ENCODE measurements at regions not wholly inside any gene's neighbourhood (a gene's known extent, or its start where the extent isn't known, plus 50 kb on each side); places are given as distances from the start of the nearest gene placed in this dataset.

DNA sequence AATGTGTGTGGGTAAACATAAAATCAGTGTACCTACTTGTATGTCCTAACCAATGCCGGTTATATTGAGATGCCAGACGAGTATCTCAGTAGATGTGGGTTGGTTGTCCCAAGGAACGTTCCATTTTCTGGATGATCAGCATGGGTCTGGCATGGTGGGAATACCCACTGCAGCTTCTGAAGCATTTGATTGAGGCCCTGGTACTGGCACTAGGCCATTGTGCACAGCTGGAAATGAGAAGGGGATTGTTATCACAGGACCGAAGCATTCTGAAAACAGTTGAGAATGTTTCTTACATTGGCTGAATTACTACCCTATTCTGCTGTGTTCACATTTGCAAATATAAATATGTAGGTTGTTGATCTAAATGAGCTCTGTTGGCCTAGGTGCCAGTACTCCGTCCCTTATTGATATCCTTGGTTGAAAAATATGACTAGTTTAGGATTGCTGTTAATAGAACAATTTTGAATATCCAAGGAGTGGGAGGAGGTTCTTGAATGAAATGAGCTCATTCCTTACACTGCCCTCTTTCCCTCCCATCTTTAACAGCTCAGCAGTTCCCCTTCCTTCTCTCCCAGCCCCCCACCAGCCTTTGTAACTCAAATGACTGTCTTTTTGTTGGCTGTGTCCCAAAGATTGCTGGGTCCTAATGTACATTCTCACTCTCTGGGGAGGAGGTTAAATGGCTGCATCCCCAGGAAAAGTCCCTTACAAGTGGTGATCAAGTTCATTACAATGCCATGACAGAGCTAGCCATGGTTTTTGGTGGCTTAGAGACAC is 293.3 kb upstream of the TPM1 start:
- no peak for DNase-seq (ENCODE audit: low spot score)

DNA sequence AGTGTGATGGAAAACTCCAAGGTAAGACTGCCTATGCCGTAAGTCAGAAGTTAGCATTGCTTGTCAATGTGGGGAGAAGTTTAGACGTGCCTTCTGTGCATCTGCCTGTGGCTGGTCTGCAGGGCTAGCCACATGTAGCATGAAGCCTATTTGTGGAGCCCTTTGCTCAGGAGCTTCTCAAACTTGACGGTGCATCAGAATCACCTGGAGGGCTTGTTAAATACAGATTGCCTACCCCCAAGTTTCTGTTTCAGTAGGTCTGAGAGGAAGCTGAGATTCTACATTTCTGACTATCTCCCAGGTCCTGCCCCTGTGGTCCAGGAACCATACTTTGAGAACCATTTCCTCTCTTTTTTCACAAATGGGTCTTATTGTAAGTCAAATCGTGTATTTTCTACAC is 292.1 kb upstream of the TPM1 start:
- DNase-seq (ENCODE audit: low spot score) = no peak

DNA sequence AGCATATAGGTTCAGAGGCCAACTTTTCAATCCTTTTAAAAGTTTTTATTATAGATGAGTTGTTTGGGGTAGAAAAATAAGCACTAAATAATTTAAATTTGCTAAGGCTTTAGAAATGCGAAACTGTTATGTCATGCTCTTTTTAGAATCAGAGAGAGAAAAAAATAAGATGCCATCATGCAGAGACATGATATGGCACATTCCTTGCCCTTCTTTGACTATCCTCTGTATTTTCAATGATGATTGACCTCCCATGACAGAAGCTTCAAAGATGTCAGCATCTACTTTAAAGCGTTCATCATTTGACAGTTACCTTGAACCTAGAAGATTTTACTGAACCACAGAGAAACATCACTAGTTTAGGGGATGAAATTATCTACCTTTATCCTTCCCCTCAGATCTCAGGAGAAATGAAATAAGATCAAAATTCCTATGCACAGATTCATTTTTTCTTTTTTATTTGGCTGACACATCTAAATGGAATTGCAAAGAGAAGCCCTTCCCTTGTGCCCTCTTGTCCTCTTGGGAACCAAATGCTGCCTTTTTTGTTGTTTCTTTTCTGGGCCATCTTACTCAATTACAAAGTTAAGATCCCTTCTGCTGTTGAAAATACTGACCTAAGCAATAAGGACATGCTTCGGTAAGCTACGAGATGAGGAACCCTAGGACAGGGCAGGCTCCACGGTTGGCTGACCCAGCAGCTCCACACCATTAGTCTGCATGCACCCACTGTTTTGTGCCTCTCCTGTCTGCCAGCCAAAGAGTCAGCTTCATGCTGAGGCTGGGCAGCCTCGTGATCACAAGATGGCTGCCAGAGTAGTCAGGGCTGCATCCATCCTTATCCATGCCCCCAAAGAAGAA is 289.7 kb upstream of the TPM1 start:
- DNase-seq (ENCODE audit: low spot score) = no peak

DNA sequence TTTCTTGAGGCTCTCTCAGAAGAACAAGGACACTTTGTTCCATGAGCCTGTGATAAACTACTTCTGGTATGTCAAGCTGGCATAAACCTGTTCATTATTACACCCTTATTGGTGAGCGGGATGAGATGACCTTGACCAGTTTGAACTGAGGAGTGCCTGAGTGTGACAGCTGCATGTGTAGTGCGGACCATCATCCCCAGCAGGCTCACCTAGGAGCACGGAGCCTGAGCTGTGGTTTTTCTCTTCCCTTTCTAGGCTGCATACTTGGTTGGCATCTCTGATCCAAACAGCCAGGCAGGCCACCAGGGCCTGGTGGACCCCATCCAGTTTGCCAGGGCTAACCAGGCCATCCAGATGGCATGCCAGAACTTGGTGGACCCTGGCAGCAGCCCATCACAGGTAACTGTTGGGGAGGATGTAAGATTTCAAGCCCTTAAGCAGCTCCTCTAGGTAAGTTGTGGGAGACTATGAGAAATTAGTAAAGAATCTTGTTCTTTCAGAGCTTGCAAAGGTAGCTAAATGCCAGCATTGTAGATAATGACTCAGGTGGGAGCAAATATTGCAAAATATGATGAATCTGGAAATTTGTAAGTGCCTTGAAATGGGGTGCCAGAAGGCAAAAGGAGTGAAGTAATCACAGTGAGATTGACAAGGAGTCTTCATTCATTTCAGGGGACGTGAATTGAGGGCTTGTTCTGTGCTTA is 288.9 kb upstream of the TPM1 start:
- DNase-seq (ENCODE audit: low spot score) = no peak

DNA sequence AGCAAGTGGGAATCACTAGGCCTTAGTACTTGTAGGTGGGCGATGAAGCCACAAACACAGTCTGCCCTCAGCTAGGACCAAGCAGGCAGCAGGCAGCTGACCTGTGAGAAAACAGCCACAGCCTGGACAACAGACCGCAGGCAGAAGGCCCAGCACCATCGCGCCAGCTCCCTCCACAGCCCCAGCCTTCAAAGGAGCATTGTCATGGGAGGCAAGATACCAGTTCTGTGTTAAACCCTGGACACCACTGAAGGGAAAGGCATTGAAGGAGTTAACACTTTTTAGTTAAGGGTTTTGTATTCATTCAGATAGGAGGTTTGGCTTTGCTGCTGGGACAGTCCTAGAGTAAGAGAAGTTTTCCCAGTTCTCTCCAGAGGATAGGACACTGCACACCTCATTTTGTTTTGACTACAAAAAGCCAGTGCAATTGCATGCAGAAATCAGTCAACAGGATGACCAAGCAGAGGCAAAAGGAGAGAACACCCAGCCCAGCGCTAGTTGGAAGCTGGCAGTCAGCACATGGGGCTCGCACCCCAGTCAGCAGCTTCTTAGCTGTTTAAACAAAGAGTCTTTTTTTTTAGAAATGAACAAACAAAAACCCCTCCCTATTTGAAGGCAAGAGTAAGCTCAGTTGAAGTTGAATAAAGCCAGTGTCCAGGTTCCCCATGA is 286.1 kb upstream of the TPM1 start:
- no peak for DNase-seq (ENCODE audit: low spot score)

DNA sequence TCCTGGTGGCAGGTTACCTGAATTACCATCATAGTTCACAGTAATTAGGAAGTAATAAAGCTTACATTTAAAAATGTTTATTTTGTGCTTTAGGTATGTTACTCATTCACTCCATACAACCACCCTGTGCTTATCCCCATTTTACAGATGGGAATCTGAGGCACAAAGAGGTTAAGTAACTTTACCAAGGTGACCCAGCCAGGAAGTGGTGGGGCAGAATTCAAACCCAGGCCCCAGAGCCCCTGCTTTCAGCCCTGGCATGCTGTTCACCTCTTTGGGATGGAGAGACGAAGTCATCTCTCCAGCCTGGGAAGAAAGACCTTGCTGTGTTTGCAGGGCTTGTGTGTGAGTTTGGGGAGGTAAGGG is 285.6 kb upstream of the TPM1 start:
- no peak for DNase-seq (ENCODE audit: low spot score)

DNA sequence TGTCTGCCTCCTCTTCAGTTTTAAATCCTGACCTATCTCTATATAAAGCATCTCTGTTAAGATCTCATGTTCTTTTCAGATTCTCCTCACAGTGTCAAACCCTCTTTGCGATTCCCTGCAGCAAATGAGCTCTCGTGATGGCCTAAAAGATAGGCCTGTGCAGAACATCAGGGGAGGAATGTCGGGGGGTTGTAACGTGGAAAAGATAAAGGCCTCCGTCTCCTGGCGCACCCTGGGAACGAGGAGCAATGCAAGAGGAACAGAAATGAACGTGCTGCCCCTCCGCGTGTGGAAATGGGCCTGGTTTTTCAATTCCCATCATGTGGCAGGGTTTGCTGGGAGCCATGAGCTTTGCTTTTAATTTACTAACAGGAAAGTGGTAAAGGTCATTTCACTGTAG is 285.0 kb upstream of the TPM1 start:
- no peak for DNase-seq (ENCODE audit: low spot score)

DNA sequence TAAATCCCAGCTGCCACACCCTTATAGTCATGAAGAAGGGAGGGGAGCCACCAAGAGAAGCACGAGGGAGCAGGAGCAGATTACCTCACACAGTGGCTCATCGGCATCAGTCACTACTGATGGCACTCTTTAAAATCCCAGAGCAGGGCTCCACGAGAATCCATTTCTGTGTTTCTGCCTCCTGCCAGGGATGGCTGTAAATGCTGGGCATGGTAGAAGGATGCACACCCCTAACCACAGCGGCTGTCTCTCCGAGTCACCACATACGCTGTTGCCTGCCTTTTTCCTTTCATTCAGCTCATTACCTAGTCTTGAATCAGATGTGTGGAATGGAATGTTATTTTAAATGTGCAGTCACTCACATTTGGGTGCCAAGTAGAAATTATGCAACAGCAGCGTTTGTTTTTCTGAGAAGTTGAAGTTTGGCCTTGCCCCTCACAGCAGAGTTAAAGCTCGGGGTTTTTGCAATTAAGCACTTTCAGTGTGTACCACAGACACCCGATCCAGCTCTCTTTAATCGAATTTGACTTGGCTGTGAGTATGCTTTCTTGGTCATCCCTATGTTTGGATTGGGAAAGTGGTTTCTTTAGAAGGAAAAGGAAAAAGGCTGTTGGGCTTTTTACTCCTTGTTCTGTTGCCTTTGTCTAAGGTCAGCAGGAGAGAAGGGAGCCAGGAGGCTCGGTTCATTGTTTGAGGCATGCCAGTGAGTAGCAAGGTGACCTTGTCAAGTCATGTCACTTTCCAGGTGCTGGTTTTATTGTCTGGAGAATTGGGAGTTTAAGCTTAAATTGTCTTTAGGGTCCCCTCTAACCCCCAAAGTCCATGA is 284.2 kb upstream of the TPM1 start:
- peak; percentile 51 for DNase-seq (ENCODE audit: low spot score)

DNA sequence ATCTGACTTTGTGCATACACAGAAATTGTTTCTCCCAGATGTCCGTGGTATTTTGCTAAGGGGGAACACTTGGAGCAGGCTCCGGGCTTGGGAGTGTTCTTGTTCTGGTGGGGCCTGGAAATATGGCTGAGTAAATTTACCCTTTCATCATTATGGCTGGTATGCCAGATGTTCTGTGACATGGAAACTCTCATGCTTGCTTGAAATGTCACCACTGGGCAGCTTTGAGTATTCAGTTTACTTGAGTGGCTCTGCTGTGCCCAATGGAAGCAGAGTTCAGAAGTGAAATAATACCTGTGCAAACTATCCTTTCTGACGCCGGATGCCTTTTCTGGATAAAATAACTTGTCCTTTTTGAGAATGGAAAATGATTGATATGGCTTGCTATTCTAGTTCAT is 283.6 kb upstream of the TPM1 start:
- DNase-seq (ENCODE audit: low spot score) = no peak

DNA sequence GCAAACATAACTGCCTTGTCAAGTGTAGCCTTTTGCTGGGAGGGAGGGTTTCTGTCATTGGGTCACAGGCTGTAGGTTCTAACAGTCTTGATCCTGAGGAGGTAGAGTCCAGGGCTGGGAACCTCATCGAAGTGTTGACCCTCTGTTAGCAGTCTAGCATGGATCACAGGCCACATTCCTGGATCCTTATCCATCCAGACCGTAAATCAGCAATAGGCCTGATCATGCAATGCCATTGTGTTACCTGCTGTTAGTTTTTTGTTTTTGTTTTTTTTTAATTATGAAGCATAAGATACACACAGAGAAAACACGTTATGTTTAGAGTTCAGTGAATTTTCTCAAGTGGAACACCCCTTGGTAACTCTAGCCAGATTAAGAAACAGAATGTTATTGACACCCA is 282.0 kb upstream of the TPM1 start:
- no peak for DNase-seq (ENCODE audit: low spot score)

DNA sequence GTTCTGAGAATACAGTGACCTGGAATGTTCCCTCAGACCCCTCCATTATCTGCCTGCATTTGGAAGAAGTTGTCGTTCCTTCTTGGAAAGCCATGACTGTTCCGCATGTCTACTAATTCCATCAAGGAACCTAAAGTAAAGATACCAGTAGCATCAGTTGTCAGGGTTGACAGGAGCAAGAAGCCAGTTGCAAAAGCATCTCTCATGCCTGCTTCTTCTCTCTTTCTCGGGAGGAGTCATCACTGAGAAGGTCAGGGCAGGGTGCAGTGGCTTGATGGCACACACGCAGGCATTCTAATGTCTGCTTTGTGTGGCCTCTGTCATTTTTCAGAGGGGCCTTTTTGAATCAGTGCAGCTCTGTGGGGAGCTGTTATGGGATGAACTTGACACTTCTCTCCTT is 276.6 kb upstream of the TPM1 start:
- no peak for DNase-seq (ENCODE audit: low spot score)

DNA sequence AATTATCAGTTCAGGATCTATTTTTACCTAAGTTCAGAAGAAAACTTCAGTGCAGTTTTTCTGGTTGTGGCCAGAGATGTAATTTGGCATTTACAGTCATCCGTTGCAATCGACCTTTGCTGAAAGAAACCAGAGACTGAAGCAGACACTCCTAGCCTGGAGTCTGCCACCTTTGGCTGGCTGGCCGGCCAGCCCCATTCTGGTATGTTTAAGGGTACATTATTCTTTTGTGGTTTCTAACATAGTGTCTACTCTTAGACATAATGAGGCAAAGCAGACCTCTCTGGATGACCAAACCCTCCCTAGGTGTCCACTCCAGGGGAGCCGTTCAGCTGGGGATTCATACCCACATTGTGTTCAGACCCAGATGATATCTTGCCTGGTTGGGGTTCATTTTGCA is 275.9 kb upstream of the TPM1 start:
- DNase-seq (ENCODE audit: low spot score) = no peak

DNA sequence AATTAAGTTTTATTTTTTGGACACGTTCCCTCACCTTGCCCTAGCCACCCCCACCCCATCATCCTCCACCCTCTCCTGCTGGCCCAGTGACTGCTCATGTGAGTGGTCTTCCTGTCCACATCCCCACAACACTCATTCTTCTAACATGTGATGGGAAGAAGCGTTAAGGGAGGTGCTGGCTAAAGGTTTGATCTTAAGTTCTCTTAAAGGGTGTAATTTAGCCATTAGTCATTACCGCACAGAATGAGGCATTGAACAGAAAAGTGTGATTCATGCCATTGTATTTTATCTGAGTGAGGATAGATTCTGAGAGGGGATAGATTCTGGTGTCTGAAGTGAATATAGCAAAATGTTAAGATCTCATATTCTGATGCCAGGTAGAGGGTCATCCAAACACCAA is 272.9 kb upstream of the TPM1 start:
- DNase-seq (ENCODE audit: low spot score) = peak; percentile 55

DNA sequence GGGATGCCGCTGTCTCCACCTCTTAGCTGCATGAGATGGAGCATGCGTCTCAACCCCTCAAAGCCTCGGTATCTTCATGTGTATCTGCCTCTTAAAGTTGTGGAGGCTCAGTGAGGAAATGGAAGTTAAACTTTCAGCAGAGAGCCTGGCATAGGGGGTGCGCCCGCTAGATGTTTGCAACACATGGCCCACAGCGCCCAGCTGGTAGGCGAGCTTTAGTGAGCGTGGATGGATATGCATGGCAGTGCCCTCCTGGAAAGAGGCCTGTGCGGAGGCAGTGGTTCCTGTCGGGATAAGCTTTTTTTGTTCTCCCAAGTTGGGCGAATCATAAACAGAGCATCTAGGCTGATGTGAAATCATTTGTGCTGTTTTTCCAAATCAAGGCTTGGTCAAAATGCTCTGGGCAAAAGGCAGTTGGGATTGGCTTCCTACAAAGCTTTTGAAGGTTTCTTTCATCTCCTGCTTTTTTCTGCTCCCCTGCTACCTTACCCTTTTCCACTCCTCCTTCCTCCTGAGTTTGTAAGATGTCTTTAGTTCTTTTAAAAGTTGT is 272.4 kb upstream of the TPM1 start:
- DNase-seq (ENCODE audit: low spot score) = no peak

DNA sequence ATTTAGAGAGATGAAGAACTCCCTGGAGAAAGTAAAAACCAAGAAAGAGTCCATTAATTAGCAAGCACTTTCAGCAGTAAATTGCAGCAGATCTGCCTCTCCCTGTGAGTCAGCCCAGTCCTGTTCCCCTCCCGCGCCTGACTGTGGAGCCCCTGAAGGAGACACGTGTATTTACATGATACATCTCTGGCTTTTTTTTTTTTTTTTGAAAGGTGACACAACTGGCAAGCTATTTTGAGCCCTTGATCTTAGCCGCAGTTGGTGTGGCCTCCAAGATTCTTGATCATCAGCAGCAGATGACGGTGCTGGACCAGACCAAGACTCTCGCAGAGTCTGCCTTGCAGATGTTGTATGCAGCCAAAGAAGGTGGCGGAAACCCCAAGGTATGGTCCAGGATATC is 271.8 kb upstream of the TPM1 start:
- peak; percentile 78 for DNase-seq (ENCODE audit: low spot score)

DNA sequence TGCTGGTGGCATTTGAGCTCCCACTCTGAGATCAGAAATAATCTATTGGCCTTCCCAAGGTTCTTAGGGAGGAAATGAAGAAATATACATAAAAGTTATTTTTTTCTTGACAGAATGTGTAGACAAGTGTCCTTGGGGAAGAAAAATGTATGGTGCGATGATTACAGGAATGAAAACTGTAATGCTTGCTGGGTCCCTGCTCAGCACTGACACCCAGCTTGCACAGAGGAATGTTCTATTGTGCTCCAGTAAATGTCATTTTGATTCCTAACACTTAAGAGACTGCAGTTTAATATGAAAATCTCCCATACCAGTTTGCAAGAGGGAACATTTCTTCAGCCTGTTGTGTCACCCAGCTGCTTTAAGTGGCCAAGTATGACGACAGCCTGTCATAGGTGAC is 271.3 kb upstream of the TPM1 start:
- no peak for DNase-seq (ENCODE audit: low spot score)

DNA sequence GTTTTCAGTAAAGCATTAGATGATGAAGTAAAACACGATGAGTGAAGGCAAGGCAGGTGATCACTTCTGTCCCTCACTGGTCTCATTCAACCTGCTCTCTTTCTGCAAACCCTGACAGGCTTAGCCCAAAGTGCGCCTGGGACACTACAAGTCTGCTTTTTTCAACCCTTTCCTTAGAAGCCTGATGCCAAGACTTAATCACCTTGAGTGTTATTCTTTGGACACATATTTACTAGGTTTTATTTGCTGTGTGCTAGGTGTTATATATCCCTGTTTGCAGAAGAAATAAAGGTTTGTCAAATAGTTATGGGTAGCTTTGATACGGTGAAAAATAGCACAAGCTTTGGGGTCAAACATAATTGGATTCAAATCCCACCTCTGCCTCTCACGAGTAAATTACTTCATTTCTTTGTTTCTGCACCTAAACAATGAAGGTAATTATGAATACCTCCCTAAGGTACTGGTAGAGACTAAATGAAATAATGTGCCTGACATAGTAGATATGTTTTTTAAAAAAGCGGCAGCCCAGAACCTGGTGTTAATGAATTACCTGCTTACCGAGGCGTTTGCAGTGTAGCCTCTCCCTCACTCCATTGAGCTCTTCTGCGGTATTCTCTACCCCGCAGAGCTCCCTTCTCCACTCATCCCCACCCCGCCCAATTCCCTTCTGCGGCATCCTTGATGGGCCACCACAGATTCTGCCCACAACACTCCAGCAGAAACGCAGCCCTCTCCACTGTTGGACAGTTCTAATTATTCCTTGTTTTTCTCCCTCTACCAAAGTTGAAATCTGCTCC is 269.0 kb upstream of the TPM1 start:
- DNase-seq (ENCODE audit: low spot score) = no peak

DNA sequence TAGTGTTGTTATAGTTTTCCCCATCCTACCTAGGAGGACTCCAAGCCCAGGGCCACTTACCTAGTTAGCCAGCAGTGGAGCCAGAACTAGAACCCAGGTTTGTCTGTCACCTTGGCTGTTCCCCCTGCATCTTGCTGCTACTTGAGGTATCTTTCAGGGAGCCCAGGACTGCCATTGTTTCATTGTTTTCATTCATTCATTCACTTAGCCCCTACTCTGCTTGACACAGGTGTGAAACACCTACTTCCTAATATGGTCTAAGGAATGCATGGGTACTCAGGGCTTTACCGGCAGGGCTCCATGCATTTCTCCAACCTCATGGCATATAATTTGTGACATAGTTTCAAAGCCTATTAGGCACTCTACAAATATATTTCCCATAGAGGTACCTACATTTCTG is 266.6 kb upstream of the TPM1 start:
- no peak for DNase-seq (ENCODE audit: low spot score)

DNA sequence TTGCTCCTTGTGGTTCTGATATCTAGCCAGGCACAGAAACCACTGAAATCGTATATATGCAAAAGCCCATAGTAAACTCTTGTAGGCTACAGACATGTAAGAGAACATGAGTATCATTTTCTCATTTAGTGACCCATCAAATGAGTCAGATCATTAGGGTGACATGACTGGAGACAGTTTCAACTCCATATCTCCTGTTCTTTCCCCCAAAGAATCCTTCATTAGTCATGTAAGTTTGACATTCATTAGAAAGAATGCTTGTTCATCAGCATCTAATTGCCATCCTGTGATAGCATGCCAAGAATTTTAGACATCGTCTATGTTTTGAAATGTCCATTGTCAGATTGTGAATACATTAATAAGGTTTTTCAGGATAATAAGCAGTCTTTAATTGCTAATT is 264.9 kb upstream of the TPM1 start:
- DNase-seq (ENCODE audit: low spot score) = peak; percentile 24

DNA sequence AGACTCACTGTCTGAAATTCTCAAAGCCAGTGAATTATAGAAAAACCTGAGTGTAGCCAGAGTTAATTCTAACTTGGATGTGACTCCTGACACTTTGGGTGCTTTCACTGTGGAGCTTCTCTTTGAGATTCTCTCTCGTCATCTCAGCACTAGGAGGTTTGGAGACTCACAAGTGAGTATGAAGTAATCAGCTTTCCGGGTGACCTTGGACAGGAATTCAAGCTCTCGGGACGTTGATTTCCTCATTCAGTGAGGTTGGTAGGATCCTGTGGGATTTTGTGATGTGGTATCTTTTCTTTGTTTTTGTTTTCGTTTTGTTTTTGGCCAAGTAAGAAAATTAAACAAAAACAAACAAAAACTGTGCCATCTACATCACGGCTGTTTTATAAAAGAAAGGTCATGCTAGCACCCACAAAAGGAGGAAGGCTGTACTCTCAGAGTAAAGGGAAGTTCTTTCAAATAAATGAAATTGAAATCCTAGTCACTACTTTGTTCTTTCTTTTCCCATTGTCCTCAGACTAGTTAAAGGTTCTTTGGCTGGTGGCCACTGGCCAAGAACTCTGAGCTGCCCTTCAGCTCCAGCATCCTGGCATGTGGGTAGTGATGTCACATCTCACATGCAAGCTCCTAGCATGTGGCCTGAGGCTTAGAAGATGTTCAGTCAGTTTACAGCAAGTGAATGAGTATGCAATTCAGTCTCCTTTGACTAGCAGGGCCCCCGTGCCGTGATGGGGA is 263.3 kb upstream of the TPM1 start:
- DNase-seq (ENCODE audit: low spot score) = no peak
